ENCODE measurements at regions not wholly inside any gene's neighbourhood (a gene's known extent, or its start where the extent isn't known, plus 50 kb on each side); places are given as distances from the start of the nearest gene placed in this dataset.
"Not testable (repeated sequence)": the region's sequence is repeated elsewhere in the genome, so short reads cannot be mapped to it uniquely, and the experiment has no call there.

GRCh38 chr7:81487516-81487915 lies 282.3 kb downstream of the HGF start:
- H3K4me3 ChIP-seq (replicated peaks in 1 of 2; ENCODE audit: low read depth in 2 of 2, low read length in 2 of 2), result no peak overlapping the region
- DNase-seq (ENCODE audit: low read depth in 2 of 2), result no peak
- TF ChIP-seq CTCF (IDR thresholded peaks at IDR 0.05; ENCODE audit: low read depth, low read length), result no peak

- no peak for TF ChIP-seq CTCF (IDR thresholded peaks at IDR 0.05; ENCODE audit: low read depth, low read length)
- H3K4me3 ChIP-seq (replicated peaks in 1 of 2; ENCODE audit: low read depth in 2 of 2, low read length in 2 of 2), result no peak overlapping the region
- DNase-seq (ENCODE audit: low read depth in 2 of 2), result peak; percentile 88 to 91
These were observed 285.6 kb downstream of the HGF start for GRCh38 chr7:81484261-81484660.

GRCh38 chr7:81482600-81483186 lies 287.2 kb downstream of the HGF start:
- peak; percentile 68 to 70 for DNase-seq (ENCODE audit: low read depth in 2 of 2)
- TF ChIP-seq CTCF (IDR thresholded peaks at IDR 0.05; ENCODE audit: low read depth, low read length), result peak; percentile 35
- H3K4me3 ChIP-seq (replicated peaks in 1 of 2; ENCODE audit: low read depth in 2 of 2, low read length in 2 of 2), result no peak overlapping the region

GRCh38 chr7:81478664-81479063 lies 291.2 kb downstream of the HGF start:
- no peak for DNase-seq (ENCODE audit: low read depth in 2 of 2)
- TF ChIP-seq CTCF (IDR thresholded peaks at IDR 0.05; ENCODE audit: low read depth, low read length), result no peak
- no peak overlapping the region for H3K4me3 ChIP-seq (replicated peaks in 1 of 2; ENCODE audit: low read depth in 2 of 2, low read length in 2 of 2)

GRCh38 chr7:81478201-81478600 lies 291.6 kb downstream of the HGF start:
- not testable (repeated sequence) for DNase-seq (ENCODE audit: low read depth in 2 of 2); H3K4me3 ChIP-seq (replicated peaks in 1 of 2; ENCODE audit: low read depth in 2 of 2, low read length in 2 of 2)

- DNase-seq (ENCODE audit: low read depth in 2 of 2), result no peak
- H3K4me3 ChIP-seq (replicated peaks in 1 of 2; ENCODE audit: low read depth in 2 of 2, low read length in 2 of 2), result no peak overlapping the region
- no peak for TF ChIP-seq CTCF (IDR thresholded peaks at IDR 0.05; ENCODE audit: low read depth, low read length)
These were observed 296.6 kb downstream of the HGF start for GRCh38 chr7:81473236-81473635.

GRCh38 chr7:81470724-81471379 lies 299.0 kb downstream of the HGF start:
- H3K4me3 ChIP-seq (replicated peaks in 1 of 2; ENCODE audit: low read depth in 2 of 2, low read length in 2 of 2), result no peak overlapping the region
- DNase-seq (ENCODE audit: low read depth in 2 of 2), result no peak
- TF ChIP-seq CTCF (IDR thresholded peaks at IDR 0.05; ENCODE audit: low read depth, low read length), result no peak

Measured in cardiac fibroblast (primary cell).